ENCODE measurements at regions not wholly inside any gene's neighbourhood (a gene's known extent, or its start where the extent isn't known, plus 50 kb on each side); places are given as distances from the start of the nearest gene placed in this dataset.

DNA sequence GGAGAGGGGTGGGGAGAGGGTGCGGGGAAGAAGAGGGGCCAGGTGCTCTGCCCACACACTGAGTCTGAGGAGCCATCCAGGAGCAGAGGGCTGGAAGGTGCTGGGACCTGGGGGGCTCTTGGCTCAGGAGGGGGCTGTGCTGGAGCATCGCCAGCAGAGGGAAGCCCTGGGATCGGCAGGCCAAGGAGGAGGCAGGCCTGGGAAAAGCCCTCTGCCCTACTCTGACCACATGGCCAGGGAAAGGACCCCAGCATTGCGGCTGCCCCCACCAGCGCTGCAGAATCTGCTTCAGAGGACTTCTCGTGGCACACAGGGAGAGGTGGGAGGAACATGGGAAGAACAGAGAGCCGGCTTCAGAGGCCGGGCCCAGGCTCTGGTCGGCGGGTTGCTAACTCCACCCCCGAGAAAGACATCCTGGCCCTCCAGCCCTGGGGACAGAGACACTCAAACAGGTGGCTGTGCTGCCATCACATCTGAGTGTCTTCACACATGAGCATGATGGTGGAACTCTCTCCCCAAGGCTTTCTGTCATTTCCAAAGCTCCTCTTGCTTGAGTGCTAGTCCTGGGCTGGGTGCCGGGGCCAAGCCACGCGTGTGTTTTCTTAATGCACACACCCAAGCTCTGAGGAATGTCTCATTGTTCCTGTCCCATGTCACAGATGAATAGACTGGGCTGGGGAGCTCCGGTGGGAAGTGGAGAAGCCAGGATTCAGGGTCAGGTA, 1378.0 kb downstream of the BRD1 start:
- DNase-seq = no peak

DNA sequence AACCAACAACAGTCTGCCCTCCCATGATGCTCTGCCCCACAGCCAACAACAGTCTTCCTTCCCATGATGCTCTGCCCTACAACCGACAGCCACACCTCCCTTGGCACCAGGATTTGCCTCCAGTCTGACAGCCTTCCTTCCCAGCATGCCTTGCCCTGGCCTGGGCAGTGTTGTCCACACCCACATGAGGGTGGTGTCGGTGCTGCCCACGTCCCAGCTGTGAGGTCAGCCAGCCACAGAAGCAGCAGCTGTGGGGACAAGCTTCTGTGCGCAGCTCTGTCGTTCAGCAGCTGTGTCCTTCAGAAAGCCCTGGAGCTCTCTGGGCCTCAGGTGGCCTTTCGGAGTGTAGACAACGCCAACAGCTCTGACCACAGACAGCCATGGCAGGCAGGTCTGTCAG, 1378.9 kb downstream of the BRD1 start:
- no peak for DNase-seq

DNA sequence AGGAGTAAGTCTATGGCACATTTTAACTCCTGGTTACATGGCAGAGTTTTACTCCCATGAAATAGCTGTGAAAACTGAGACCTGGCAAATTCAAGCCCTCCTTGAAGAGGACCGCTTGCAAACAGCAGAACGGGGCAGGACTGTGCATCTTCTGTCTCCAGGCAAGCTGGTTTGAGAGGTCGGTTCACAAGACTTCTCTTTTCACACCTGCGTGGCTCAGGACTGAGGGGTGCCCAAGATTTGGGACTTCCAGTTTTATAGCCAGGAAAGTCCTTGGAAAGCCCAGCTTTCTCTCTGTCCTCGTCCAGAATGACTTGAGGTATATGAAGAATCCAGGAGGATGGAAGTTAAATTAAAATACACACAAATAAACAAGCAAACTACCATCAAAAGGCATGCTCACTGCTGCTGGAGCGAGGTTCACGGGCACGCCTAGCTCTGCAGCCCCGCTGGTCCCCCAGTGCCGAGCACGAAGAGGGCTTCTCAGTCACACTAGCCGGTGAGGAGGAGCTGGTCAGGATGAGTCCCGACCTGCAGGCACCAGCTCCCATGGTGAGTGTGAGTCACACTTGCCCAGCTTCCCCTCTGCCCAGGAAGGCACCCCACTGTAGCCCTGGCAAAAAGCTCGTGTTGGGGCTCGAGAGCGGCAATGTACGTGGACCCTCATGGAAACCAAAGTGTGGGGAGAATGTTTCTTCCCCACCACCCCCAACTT, 1382.4 kb downstream of the BRD1 start:
- DNase-seq = no peak

DNA sequence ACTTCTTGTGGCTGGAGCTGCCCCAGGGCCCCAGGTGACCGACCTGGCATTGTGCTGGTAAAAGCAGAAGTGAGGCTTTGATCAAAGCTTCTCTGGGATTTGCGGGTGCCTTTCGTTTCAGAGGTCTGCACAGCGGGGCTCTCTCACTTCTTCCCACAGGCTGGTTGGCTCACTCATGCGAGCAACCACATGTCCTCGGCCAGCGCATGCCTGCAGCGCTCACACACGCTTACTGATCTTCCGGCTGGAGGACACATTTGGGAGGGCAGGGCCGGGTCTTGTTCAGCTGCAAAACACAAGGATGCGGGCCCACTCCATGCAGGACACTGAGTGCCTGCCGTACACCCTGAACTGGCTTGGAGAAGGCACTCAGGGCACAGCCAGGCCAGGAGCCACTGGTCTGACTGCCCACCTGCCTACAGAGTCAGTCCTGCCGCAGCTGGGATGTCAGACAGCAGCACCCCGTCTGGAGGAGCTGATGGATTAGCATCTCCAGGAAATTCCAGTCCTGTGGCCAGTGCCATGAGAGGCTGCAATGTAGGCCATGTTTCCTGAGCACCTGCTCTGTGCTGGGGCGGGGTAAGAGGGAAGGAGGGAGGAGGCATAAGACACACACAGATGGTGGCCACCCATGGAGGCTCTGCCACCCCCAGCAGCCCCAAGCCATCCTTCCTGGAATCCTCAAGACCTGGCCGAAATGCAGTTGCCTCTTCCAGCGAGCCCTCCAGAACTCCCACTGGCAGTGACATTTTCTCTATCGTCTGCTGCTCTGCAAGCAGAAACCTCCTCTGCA, 1383.2 kb downstream of the BRD1 start:
- DNase-seq = no peak

DNA sequence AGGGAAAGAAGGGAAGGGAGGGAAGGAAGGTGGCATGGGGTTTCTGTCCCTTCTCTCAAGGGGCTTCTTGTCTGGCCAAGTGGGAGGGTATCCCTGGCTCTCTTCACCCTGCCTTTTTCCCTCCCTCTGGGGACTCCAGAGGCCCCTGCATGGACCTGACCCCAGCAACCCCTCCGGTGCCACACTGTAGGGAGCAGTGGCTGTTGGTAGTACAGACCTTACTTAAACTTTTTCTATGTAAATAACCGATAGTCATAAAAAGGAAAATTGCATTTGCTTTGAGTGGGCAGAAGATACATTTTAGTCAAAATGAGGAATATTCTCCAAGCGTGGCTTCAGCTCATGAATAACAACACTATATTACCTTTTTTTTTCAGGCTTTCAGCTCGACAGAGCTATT, 1384.0 kb downstream of the BRD1 start:
- DNase-seq = no peak

DNA sequence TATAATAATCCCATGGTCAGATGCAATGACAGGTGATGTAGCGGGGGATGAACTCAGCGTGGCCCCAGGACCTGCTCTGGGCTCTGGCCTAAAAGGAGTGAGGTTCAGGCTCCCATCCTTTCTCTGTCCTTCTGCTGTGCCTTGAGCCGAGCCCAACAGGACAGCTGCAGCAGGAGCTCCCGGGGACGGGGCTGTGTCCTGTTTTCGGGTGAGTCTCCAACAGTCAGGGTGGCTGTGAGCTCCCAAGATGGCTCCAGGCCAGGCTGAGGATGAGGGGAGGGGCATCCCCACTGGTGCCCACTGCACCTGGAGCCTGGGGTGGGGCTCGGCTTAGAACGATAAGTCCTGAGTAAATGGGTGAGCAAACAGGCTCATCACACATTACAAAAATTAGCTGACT, 1385.0 kb downstream of the BRD1 start:
- DNase-seq = no peak

DNA sequence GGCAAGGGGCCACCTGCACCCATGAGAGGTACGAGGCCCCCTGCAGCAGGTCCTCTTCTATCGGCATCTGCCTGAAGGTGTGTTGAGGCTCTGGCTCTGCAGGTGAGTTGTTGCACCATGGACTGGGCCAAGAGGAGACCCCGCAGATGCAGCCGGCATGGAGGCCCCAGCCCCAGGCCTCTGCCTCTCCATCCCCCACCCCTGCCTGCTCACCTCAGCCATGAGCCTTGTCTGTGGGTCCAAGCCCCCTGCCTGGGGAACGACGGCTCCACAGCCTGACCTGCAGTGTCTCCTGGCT, 1386.2 kb downstream of the BRD1 start:
- no peak for DNase-seq

DNA sequence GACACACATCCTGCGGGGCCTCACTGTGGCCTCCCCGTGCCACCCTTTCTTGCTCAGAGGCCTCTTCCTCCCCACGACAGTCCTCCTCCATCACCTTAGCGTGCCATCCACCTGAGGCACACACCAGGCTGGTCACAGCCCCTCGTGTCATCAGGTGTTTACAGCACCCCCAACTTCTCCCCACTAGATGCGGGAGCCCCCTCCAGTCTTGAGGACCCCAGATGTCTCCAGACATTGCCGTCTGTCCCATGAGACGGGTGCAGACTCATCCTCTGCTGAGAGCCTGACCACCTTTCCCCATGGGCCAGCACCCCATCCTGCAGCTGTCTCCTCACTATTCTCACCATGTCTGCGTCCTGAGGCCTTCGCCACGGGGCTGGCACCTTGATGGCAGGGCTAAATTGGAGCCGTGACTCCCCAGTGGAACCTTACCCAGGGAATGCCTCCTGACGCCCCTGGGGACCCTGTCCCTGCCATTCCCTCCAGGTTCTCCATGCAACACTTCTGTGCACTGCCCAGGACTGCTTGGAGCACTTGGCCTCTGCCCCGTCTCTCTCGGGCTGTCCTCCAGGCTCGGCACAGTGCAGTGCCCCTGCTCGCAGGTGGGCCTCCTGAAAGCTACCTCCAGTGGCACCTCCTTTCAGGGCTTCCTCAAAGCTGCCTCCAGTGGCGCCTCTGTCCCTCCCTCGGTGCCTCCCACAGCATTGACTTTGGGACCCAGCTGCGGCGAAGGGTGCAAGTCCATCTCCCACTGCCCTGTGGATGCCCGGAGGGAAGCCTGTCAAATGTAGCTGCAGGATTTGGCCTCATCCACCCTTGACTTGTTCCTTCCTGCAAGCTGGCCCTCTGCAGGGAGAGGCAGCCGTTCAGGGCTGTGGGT, 1386.8 kb downstream of the BRD1 start:
- DNase-seq = no peak

DNA sequence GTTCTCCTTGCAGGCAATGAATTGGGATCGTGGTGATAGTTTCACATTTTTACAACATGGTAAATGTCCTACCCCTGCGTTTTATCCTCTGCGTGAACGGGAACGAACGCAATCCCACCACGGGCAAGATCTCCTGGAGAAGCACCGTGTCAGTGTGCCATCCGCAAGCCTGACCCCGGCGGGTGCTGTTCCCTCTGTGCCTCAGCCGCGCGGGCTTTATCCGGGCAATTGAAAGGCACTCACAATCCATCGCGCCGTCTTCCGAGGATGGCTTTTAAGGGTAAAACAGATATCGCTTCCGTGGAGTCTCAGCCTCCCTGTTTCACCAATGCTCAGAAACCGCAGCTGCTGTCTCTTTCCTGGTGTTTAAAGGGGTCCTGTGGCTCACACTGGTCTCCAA, 1387.5 kb downstream of the BRD1 start:
- no peak for DNase-seq

DNA sequence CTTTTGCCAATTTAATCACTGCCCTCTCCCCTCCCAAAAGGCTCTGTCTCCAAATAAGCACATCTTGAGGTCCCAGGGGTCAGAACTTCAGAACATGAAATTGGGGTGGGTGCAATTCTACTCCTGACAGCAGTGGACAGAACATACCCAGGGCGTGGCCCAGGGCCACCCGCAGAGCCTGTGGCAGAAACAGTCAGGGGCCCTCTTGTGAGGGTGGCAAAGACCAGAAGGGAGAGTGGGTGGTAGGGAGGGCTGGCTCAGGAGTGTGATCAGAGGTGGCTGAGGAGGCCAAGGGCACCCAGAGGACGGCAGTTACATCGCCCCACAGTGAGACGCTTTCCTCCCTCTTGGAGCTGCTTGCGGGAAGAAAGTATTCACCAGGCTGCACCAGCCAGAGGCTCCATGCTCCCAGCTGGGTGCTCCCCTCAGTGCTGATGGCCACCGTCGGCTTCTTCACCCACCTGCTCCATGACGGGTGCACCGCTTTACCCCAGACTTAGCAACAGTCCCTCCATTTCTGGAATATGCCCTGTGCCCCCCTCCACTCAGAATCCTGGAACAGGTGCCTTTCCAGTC, 1388.0 kb downstream of the BRD1 start:
- DNase-seq = no peak

DNA sequence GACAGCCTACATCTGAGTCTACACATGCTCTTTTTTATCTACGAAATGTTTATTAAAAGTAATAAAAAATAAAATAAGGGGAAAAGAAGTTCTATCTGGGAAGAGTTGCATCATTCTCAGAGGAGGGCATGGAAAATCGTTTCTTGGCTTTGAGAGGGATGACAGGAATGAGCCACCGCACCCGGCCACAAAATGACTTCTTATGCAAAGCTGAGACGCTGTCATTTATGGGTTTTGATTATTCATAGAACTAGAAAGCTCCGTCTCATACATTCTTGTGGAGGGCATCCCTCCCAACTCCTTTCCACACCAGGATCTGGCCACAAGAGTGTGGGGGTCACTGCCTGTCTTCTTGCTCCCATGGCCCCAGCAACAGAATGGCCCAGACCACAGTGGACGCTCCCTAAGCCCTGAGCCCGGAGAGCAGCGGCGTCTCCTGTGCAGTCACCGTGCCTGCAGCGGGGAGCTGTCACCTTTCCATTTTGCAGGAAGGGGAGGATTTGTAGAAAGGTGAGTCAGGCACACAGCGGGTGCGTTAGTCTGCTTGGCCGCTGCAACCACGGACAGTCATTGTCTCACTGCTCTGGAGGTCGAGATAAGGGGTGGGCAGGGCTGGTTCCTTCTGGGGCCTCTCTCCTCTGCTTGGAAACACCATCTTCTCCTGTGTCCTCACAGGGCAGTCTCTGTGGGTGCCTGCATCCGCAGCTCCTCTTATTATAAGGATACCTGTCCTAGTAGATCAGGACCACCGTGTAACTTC, 1388.7 kb downstream of the BRD1 start:
- no peak for DNase-seq

DNA sequence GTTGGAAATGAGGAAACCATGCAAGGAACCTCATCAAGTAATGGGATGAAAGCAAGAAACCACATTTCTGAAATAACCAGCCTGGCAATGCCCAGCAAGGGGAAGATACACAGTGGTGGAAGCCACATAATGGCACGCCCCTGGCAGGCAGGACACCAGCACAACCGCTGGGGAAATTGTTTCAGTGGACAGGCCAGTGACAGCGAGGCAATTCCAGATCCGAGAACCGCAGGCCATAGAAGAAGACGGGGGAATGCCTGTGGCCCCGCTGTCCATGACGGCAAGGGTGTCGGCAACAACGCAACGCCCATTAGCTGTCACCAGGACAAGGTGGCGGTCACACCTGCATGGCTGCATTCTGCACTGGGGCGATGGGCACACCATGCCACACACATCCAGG, 1389.6 kb downstream of the BRD1 start:
- no peak for DNase-seq

DNA sequence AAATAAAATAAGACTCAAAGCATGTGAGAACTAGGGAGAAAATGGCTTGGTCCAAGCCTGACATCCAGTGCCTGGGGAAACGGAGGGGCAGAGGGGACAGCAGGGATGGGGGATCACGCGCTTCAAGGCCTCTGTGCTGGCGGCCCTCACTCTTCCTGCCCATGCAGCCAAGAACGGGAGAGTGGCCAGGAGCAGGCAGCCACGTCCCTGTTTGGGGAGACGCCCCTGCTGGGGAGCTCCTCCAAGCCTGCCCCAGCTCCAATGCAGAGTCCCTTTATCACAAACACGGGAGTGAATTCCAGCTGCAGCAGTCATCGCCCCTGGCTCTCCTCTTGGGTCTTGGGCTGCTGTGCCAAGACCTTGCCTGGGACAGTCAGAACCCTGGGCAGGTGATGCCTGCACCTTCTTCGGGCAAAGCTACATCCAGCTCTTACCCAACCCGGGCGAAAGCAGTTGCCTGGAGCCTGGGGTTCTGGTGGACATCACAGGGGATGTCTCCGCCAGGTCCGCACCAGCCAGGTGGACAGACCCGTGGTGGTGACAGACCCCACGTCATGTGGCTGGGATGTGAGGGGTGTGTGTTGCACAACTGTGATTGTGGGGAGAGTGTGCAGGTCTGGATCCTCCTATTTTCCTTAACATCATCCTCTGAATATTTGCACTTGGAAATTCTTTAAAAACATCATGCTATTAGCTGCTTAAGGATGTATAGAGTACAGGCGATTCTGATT, 1391.3 kb downstream of the BRD1 start:
- no peak for DNase-seq

DNA sequence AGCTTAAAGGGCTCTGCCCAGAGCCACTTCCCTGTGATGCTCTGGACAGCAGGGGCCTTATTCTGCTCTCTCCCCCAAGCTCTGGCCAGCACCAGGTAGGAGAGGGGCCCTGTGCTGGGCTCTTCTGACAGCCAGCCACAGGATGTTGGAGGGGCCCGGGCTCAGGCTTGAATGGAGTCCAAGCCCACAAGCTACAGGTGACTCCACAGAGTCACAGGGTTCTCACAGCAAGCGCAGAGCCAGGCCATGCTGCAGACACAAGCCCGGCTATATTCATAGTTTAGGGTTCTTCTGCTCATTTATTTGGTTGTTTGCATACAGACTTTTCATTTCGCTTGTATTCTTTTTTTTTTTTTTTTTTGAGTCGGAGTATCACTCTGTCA, 1392.8 kb downstream of the BRD1 start:
- DNase-seq = no peak

DNA sequence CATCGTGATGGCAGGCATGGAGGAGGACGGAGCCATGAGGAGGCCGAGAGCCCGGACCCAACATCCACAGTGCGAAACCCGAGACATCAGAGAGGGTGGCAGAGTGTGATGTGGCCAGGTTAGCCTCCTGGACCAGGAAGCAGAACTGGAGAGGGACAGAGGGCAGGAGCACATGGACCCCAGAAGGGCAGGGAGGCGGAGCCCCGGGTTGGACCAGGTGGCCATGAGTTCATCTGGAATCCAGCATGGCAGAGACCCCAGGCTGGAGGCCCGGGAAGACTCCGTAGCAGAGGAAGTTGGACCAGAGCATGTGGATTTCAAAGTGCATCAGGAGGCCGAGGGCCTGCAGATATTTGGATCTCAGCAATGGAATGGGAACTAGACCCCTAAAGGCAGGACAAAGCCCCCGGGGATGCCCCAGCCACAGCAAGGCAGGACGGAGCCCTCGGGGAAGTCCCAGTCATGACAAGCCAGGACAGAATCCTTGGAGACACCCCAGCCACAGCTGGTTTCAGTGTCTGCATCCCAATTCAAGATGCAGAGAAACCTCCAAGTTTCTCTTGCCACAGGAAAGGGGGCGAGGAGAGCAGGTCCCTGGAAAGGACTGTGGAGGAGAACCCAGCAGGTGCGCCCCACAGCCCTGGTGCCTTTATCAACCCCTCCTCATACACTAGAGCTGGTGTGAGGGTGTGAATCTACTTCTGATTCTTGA, 1393.4 kb downstream of the BRD1 start:
- DNase-seq = no peak

DNA sequence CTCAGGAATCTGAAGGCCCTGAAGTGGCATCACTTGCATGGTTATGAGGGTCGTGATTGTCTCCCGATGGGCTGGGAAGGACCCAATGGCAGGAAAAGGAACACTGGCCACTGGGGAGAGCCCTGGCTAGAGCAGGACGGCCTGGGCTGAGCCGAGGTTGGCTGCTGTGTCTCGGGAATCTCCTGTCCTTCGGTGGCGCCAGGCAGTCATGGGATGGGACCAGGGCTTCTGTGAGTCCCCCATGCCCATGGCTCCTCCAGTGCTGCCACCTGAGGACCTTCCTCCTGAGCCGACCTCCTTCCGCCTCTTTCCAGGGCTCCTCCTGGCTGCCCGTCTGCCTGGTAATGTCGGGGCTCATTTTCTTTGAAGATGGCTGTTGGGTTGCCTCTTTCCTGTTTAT, 1394.0 kb downstream of the BRD1 start:
- DNase-seq = no peak

DNA sequence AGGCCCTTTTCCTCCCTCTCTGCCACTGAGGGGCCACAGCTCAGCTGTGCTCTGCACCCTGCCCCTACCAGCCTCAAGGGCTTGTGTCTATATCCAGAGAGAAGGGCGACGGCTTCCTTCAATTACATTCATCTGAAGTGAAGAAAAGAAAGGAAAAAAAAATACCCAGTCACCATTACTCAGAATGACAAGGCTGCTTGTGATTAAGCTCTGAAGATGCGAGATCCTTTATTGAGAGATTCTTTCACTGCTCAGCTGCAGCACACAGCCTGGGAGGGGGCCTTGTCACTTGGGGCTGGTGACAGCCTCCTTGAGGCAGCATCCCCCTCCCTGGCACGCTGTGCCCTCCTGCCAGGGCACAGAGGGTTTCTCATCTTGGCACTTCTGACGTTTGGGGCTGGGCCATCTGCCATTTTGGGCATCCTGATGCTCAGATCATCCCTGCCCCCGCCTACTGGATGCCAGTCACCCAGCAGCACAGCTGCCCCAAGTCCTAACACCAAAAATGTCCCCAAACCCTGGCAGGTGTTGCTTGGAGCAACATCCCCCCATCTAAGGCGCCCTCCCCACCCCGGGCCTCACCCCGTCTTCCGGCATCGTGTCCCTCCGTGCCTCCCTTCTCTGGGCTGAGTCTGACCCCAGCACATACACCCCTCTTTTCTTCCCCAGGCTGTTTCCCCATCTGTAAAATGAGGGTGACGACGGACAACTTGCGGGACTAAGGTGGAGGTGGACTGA, 1394.7 kb downstream of the BRD1 start:
- DNase-seq = no peak

DNA sequence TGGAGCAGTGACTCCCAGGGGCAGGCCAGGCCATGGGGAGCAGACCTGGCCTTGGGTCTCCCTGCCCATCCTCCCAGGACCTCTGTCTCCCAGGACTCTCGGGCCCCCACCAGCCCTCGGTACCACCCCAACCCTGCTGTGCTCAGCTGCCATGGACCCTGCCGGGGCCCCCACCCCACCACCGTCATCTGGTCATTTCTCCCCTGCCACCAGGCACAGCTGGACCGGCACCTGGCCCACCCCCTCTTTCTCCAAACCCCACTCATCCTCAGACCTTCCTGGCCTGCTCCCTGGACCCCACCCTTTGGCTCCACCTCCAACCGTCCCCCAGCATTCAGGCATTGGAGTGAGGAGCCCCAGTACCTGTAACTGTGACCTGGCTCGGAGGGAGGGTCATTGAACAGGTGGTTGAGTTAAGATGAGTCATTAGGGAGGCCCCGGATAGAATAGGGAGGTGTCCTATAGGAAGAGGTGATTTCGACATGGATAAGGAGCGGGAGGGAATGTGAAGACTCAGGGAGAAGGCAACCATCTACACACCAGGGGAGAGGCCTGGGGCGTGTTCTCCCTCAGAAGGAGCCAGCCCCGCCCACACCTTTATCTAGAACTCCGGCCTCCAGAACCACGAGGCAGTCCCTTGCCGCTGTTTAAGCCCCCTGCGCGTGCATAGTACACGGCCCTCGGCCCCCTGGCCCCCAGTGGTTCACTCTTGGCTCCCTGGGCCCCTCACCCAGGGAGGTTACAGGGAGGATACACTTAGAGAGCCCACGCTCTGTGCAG, 1395.9 kb downstream of the BRD1 start:
- no peak for DNase-seq

DNA sequence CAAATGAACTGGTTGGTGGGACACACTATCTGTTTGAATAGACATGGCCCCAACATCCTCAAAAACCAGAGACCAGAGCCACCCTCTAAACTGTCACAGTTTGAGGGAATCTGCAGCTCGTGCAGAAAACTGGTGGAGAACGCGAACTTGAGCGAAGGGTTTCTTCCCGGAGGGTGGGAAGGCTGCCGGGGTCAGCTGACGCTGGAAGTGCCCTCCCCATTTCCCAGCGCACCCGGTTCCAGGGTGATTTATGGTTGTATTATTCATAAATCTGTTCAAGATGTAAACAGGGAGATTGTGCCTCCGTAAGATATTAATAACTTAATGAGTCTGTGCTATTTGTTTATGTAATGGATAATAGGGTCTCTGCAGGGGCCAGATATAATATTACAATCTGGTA, 1396.7 kb downstream of the BRD1 start:
- DNase-seq = no peak
